CD4-positive, alpha-beta T cell treated with Interleukin-17A for 1 hour (primary cell): ENCODE measurements at regions not wholly inside any gene's neighbourhood (a gene's known extent, or its start where the extent isn't known, plus 50 kb on each side); places are given as distances from the start of the nearest gene placed in this dataset.
"Not testable (repeated sequence)": the region's sequence is repeated elsewhere in the genome, so short reads cannot be mapped to it uniquely, and the experiment has no call there.

ENCODE experiments used
- DNase-seq: peaks from one replicate; pipeline ENCODE4 v3.0.0-alpha.2; 2020

- DNase-seq, result no peak
Observed at GRCh38 chr2:231644426-231644825, 51.8 kb downstream of the TEX44 start.

- DNase-seq, result no peak
Observed at GRCh38 chr2:231646476-231646875, 53.8 kb downstream of the TEX44 start.

- peak; percentile 50 for DNase-seq
Observed at GRCh38 chr2:231648579-231649174, 56.0 kb downstream of the TEX44 start.

- DNase-seq, result not testable (repeated sequence)
Observed at GRCh38 chr2:231651561-231651960, 56.8 kb upstream of the PTMA start.

GRCh38 chr2:231655488-231655887 is 52.8 kb upstream of the PTMA start:
- DNase-seq, result no peak

GRCh38 chr2:231655894-231656293 is 52.4 kb upstream of the PTMA start:
- no peak for DNase-seq
